Spinal cord (tissue), 1 donor: ENCODE measurements at regions not wholly inside any gene's neighbourhood (a gene's known extent, or its start where the extent isn't known, plus 50 kb on each side); places are given as distances from the start of the nearest gene placed in this dataset. TPM values are rescaled to one million over a fixed set of nuclear protein-coding genes. Genes with fewer than 3 reads are reported as not detected.

Experiments
- small RNA-seq: library from RNA; depleted of rRNA; stranded (forward); fragments of <200 nt; gene quantifications from one replicate; pipeline ENCODE3, GENCODE V24; 2014; ENCODE audit warnings: low replicate concordance

Small RNA genes in the stretch of these regions (small RNA-seq; reads per million reads assigned to genes)
- gene MIR125B2 (315 reads per million, percentile 99 among the genes with 10 or more reads in this experiment), gene MIR99A (916 reads per million, percentile 99 among the genes with 10 or more reads in this experiment), gene MIRLET7C (7,715 reads per million, percentile 100 among the genes with 10 or more reads in this experiment), gene RNU1-98P (0.16 reads per million), gene RNU6-113P (not detected), gene RNU6-426P (not detected), gene SNORD74B (0.08 reads per million)
